HG02870 (cell line): ENCODE measurements at regions not wholly inside any gene's neighbourhood (a gene's known extent, or its start where the extent isn't known, plus 50 kb on each side); places are given as distances from the start of the nearest gene placed in this dataset.
"Not testable (repeated sequence)": the region's sequence is repeated elsewhere in the genome, so short reads cannot be mapped to it uniquely, and the experiment has no call there.

Source experiments
- ATAC-seq: cut with Tn5 transposase; IDR thresholded peaks from one replicate; pipeline ENCODE4 v1.9.1; 2021; ENCODE audit warnings: mild to moderate bottlenecking, moderate library complexity; ENCODE audit not compliant: unreplicated experiment

DNA sequence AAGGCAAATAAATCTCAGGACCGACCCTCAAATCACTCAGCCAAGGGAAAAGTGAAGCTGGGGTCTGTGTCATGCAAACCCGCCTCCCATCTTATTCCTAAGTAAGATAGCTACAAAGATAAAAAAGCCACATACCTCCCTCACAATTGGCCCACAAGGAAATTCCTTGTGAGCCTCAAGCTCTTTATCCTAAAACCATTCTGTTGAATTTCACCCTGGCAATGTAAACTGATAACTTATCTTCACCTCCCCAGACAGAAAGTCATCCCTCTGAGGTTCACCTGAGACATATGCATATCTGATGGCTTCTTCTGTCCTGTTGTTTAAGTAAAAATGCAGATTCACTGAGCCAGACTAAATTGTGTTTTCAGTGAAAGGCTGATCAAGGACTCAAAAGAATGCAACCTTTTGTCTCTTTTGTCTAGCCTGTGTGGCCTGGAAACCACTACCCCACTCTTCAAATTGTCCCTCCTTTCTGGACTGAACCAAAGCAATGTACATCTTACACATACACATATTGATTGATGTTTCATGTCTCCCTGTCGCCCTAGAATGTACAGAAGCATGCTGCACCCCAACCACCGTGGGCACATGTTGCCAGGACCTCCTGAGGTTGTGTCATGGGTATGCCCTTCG lies 91.3 kb downstream of the MFAP3L start:
- no peak for ATAC-seq

DNA sequence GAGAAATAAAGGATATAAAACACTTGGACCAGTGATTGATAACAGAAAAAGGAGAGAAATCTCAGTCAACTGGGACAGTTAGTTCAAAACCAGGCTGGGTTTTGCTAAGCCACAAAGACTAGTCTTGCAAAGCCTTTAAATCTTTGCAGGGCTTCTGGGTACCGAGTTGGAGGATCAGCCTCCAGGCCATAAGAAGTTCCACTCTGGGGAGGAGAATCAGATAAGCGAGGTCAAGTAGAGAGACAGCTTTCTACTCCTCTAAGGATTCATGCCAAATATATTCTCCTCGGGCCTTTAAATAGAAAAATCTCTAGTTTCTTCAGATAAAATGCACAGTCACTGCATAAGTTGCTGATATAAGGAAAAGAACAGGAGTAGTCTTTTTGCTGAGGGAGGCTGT lies 92.7 kb downstream of the MFAP3L start:
- no peak for ATAC-seq

DNA sequence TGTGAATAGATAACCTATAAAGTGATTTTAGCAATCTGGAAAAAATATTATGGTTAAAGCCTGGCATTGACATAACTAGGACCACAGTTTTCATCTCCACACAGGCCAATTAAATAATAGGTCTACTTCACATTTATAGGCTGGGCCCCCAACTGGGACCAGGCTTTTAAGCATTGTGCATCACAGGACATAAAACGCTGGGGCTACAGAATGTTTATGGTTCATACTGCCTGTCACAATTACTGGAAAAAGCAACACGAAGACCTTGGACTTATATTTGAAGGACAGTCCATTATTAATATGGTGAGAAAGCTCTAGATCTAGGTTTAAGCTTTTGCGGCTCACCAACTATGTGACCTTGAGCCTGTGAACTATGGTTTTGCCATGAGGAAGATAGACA lies 94.2 kb downstream of the MFAP3L start:
- no peak for ATAC-seq

DNA sequence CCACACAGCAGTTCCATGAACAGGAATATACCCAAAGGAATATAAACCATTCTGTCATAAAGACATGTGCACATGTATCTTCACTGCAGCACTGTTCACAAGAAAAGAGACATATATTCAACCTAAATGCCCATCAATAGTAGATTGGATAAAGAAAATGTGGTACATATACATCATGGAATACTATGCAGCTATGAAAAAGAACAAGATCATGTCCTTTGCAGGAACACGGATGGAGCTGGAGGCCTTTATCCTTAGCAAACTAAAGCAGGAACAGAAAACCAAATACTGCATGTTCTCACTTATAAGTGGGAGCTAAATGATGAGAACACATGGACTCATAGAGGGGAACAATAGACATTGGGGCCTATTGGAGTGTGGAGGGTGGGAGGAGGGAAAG lies 95.4 kb downstream of the MFAP3L start:
- not testable (repeated sequence) for ATAC-seq

DNA sequence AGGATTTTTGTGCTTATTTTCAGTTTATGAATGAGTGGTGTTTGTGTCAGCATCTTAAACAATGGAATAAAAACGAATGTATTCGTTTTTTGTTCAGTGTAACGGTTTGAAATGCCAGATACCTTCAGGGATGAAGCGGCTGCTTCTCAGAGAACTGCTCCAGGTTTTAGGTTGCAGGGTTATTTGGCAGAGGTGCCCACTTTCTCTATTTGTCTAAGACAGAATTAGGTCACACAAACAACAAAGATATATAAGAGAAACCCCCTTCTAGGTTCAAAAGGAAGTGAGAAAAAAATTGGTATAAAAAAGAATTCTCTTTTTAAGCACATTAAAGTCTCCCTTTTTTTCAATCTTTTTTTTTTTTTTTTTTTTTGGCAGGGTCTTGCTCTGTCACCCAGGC lies 98.9 kb downstream of the MFAP3L start:
- no peak for ATAC-seq

DNA sequence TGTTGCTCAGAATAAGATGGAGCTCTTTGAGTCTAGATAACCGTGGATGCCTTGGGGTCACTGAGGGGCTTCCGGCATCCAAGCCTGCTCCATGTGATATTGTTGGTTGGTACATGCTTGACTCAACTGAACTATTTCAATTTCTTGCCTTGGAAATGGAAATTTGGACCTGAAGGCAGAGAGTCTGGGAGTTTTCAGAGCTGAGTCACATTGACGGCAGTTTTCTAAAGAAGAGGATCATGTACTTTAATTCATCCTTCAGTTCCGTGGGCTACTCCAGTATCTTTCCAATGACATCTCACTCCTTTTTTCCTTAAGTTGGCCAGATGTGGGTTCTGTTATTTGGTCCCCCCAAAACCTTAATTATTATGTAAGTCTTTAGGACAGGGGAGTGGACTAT lies 100.5 kb downstream of the MFAP3L start:
- no peak for ATAC-seq

DNA sequence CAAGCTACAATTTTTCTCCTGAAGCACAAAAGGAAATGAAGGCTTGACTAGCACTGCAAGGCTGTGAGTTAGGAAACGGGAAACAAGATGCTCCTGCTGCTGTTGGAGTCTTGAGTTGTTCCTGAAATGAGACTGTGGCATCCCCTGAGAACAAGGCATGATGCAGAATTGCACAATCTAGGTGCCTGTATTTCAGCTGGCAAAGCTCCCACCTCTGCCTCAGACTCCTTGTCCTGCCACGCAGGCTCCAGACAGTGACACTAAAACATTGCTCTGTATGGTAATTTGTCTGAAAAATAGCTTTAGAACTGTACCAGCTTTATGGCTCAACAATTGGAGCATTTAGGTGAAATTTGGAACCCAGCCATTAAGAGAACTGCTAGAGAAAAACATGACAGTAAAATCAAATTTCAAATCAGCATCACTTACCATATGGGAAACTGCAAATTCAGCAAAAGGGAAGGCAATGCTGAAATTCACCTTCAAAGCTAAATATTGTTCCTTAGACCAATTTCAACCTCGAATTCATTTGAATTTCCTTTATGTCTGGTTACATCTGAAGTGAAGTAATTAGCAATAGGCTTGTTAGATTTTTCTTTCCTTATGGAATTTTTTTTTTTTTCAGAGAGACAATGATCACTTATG lies 103.4 kb downstream of the MFAP3L start:
- ATAC-seq, result no peak

DNA sequence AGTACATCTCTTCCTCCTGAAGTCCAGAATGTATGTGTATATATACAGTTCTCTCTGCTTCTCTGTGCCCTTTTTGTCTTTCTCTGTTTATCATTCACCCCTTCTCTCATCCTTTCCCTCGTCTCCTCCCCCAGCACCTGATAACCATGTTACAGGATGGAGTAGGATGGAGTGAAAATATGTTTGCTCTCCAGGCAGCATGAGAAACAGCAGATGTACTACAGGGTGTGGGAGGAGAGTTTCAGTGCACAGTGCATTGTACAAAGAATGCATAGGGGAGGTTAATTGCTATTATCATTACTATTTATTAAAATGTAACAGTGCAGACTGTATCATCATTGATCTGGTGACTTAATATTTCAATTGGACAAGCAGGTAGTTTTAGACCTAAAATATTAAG lies 104.5 kb downstream of the MFAP3L start:
- no peak for ATAC-seq

DNA sequence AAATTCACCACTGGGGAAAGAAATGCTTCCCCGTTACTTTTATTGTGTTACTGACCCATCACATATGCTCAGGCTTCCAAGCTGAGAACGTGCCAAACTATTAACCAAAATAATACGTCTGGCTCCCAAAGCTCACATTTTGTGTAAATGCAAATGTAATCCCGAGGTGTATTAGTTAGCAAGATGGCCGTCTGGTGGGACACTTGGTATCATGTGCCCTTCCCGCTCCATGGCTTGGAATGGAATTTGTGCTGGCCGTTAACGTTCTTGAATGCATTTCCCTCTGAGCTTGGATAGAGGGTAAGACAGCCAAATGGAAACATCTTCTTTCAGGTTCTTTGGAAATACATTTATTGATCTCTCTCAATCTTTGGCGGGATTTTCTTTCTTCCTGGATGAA lies 105.0 kb downstream of the MFAP3L start:
- ATAC-seq, result no peak

DNA sequence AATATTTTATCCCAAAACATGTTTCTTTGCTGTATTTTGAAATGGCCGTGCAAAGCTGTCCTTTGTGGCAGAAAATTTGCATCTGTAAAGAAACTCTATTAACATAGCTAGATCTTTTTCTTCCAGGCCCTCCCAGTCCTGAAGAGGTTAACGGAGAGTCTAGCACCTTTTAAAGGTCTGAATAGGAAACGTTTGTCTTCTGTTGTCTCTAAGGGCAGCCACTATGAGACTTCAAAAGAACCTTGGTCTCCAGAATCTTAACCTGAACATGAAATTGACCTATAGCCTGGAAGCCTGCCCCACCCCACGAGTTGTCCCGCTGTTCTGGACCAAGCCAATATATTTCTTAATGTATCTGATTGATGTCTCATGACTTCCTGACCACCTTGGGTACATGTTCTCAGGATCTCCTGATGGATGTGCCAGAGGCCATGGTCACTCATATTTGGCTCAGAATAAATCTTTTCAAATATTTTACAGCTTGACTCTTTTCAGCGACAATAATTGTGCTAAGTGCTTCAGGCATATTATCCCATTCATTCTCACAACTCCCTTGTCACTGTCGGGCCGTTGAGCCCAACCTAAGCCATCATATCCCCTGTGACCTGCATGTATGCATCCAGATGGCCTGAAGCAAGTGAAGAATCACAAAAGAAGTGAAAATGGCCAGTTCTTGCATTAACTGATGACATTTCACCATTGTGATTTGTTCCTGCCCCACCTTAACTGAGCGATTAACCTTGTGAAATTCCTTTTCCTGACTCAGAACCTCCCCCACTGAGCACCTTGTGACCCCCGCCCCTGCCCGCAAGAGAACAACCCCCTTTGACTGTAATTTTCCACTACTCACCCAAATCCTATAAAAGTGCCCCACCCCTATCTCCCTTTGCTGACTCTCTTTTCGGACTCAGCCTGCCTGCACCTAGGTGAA lies 106.7 kb downstream of the MFAP3L start:
- not testable (repeated sequence) for ATAC-seq

DNA sequence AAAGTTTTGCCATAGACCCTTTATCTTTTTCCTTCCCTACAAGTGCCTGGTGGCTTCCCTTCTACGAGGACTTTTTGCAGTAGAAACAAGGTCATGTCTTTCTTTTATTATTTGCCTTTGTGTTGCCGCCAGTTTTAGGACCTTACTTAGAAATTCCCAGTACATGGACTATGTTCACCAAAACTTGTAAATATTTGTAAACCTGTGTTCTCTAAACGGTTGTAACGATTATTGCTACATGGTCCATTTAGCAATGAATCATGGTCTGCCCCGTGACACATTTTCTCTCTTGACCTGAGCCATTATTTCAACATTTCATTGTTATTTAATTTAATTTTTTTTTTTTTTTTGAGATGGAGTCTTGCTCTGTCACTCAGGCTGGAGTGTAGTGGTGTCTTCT lies 110.7 kb downstream of the MFAP3L start:
- no peak for ATAC-seq

DNA sequence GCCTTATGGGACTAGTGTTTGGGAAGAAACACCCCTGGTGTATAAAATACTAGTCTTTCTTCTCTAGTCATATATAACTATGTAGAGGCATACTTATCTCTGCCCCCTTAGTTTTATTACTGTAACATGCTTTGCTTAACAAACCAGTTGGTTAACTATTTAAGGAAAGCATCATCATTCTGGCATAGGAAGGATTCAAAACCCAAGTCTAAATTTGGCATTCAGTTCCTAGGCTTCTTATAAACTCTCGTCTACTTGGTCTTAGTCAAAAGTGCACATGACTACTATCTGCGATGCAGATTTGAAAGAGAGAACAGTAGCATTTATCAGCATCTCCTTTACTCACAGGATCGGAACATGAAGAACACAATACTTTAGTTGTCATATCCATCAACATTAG lies 111.3 kb downstream of the MFAP3L start:
- ATAC-seq, result no peak

DNA sequence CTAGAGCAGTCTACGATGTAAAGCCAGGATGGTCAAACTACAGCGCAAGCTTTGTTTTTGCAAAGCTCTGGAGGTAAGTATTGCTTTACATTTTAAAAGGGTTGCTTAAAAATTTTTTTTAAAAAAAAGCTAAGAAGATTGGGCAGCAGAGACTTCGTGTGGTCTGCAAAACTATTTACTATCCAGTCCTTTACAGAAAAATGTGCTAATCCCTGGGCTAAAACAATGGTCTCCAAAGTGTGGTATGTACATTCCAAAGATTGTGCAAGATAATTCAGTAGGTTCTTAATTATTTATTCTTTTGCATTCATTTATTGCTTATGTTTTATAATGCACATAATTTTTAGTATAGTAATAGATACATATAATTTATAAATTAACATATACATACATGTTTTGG lies 113.2 kb downstream of the MFAP3L start:
- ATAC-seq, result no peak

DNA sequence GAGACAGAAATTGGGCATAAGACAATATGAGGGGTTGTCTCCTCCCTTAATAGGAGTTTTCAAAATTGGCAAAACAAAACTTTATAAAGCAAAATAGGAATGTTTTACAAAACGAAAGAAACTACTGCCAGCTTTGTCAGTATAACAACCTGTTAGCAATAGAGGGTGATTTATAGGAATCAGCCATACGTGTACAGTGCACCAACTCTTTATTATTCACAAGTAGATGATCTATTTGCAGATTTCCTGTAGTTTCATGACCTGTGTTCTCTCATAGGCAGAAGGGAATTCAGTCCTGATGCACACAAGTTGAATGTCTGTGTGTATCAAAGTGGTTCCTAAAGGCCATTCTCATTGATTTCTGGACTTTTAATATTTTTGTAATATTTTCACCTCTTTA lies 116.3 kb downstream of the MFAP3L start:
- ATAC-seq, result no peak

DNA sequence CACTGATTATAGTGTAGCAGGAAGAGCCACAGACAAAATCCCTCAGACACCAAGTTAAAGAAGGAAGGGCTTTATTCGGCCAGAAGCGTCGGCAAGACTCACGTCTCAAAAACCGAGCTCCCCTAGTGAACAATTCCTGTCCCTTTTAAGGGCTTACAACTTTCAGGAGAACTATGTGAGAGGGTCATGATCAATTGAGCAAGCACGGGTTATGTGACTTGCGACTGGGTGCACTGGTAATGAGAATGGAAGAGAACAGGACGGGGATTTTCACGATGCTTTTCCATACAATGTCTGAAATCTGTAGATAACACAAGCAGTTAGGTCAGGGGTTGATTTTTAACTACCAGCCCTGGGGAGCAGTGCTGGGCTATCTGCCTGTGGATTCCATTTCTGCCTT lies 116.7 kb downstream of the MFAP3L start:
- ATAC-seq, result no peak

DNA sequence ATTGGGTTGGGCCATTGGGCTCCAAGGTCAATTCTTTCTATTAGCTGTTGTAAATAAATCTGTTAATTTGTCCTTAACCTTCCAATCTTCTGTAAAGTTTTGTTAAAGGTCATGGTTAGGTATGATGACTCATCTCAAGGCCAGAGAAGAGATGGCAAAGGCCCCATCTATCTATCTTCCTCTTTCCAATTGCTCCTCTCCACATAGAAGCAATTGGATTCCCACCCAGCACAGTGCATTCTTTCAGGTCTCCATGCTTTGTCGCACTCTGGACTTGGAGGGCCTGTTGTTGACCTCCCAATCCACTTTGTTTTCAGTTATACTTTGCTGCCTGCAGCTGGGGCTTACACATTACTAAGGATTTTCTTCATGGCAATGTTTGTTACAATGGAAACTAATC lies 118.5 kb downstream of the MFAP3L start:
- ATAC-seq, result no peak

DNA sequence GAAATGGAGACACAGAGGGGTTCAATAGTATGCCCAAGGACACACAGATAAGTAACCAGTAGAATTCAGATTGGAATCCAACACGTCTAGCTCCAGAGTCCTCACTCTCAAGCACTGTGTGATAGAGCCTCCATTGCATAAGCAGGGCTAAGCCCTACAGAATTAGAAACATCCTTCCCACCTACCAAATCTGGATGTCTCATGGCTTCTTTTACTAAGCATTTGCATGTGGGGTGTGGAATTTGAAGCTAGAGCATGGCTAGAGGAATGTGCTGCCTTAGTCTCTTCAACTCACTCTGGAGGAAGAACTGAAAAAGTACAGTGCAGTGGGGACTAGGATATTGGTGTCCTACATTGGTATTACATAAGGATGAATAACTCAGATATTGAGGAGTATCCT lies 119.4 kb downstream of the MFAP3L start:
- ATAC-seq, result no peak

DNA sequence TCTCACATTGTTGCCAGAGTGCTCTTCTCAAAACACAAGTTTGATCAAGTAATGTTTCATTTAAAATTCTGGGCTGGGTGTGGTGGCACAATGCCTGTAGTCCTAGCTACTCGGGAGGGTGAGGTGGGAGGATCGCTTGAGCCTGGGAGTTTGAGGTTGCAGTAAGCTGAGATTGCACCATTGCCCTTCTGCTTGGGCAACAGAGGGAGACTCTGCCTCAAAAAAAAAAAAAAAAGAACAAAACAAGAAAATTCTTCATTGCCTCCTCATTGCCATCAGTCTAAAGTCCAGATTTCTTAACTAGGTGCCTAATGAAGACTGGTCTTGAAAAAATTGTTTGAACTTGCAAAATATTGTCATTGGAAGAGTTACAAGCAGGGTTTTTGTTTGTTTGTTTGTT lies 120.1 kb downstream of the MFAP3L start:
- ATAC-seq, result no peak

DNA sequence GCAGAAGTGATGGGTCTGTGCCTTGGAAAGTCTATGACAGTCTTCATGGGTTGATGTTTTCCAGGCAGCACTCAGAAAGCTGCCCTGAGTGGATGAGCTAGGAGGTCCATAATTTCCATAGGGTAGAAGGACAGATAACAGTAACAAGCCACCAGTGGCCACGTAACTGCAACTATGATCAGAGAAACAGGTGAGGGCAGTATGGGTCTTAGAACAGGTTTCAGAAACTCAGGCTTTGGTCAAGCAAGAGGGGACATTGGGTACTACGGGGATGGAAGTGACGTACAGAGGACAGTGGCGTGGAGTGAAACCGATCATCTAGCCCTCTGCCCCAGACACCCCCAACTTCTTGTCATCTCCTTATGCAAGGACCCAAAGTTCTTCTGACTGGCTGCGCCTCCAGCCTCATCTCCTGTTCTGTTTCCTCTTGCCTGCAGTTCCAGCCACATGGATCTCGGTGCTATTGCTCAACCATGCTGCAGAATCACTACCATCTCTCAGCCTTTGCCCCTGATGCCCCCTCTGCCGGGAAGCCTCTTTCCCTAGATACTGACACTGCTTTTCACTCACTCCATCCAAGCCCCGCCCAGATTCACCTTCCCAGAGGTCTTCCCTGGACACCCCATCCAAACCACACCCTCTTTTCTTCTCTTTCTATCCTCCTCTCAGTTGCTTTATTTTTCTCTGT lies 123.4 kb downstream of the MFAP3L start:
- ATAC-seq, result no peak

DNA sequence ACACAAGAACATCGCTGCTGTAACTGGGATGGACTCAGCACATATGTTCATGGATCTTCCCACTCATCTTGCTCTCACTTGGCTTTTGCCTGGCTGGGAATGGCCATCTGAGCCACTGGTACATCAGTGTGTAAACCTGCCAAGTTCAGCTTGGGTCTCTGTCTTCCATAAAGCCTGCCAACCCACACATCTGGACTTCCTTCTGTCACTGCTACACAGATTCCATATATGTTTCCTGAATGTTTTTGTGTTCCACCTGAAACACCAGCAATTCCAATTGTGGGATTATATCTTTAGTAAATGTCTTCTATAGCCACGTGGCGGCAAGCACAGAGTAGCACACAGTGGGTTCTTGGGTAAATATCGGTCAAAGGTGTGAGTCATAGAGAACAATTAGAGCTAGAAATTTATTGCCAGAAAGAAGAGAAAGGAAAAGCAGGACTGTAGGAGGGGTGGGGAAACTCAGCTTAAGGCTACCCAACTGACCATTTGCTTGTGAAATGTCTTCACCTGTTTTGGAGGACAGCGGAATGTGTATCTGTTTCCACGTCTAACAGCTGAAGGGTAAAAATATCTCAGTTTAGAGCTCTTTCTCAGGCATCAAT lies 125.9 kb downstream of the MFAP3L start:
- no peak for ATAC-seq

DNA sequence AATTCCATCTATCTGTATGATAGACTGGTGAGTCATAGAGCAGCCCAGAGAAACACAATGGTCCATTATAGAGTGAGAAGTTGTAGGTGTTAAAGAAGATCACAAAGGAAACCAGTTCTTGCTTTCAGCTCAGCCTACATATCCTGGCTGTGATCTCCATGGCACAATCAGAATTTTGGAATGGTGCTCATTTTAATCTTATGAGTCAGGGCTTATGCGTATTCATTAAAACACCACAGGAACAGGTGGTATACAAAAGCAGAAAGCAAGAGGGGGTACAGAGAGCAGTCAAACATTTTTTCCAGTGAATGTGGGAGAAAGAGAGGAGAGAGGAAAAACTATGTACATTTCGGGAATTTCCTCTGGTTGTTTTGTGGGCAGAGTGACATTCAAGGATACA lies 126.9 kb downstream of the MFAP3L start:
- no peak for ATAC-seq
